Upper lobe of left lung (tissue), 4 donors: ENCODE measurements at regions not wholly inside any gene's neighbourhood (a gene's known extent, or its start where the extent isn't known, plus 50 kb on each side); places are given as distances from the start of the nearest gene placed in this dataset.

Source experiments
- CTCF ChIP-seq, 6 experiments: fragments of 450-650 bp in 4 of 6; fragments of 200-600 bp in 2 of 6; sonication (generic) in 2 of 6; IDR thresholded peaks; one replicate each; pipeline ENCODE4 v1.5.1; 2016 to 2019; ENCODE audit warnings: antibody characterized with exemption in 6 of 6
- POLR2A ChIP-seq, 4 donors: fragments of 450-650 bp; IDR thresholded peaks; one replicate each; pipeline ENCODE4 v1.5.1; 2016 to 2017; ENCODE audit warnings: antibody characterized with exemption in 4 of 4, mild to moderate bottlenecking in 2 of 4
- POLR2AphosphoS5 ChIP-seq, 2 donors: sonication (generic); formaldehyde crosslinking; IDR thresholded peaks; one replicate each; pipeline ENCODE4 v1.5.1; 2017; ENCODE audit warnings: antibody characterized with exemption in 2 of 2

GRCh38 chr9:78903581-78903980 is 606.7 kb downstream of the PSAT1 start:
- TF ChIP-seq POLR2AphosphoS5 (IDR thresholded peaks at IDR 0.05) (no peak), CTCF (IDR thresholded peaks at IDR 0.05) (no peak), POLR2A (IDR thresholded peaks at IDR 0.05) (no peak)
